HEK293 (cell line): ENCODE measurements at regions not wholly inside any gene's neighbourhood (a gene's known extent, or its start where the extent isn't known, plus 50 kb on each side); places are given as distances from the start of the nearest gene placed in this dataset.

ENCODE experiments used
- CTCF ChIA-PET: fragments of 350-600 bp; formaldehyde crosslinking; extraction: SDS; loops from one replicate; lab custom pipeline; 2021; ENCODE audit warnings: antibody characterized with exemption; lab: Yijun Ruan, JAX
- POLR2A ChIA-PET: fragments of 300-600 bp; formaldehyde crosslinking; extraction: SDS; loops from one replicate; lab custom pipeline; 2020; ENCODE audit warnings: antibody characterized with exemption, inconsistent platforms; lab: Yijun Ruan, JAX
- H3K27ac ChIP-seq: fragments of 200-500 bp; sonication (Bioruptor generic); 2 replicates; pipeline ENCODE4 v1.5.1; 2014; ENCODE audit warnings: low read depth, low read length, control low read depth, inconsistent platforms; ENCODE audit errors: extremely low read depth
- H3K36me3 ChIP-seq, 2 experiments: fragments of 200-500 bp in 1 of 2; sonication (Bioruptor generic) in 1 of 2; 1 replicate in 1 of 2; 2 replicates in 1 of 2; pipeline ENCODE4 v1.5.1; 2014 to 2017; ENCODE audit warnings: inconsistent platforms in 2 of 2, low read length in 2 of 2; ENCODE audit not compliant: control insufficient read depth in 2 of 2, insufficient read depth in 1 of 2
- H3K4me1 ChIP-seq: fragments of 200-500 bp; sonication (Bioruptor generic); 2 replicates; pipeline ENCODE4 v1.5.1; 2014; ENCODE audit warnings: mild to moderate bottlenecking, low read length, inconsistent platforms; ENCODE audit not compliant: control insufficient read depth, insufficient read depth
- H3K4me3 ChIP-seq: 2 replicates; pipeline ENCODE4 v1.5.1; 2011; ENCODE audit warnings: low read depth, mild to moderate bottlenecking, control low read depth, low read length, moderate library complexity
- H3K9me3 ChIP-seq: fragments of 200-500 bp; sonication (Bioruptor generic); 2 replicates; pipeline ENCODE4 v1.5.1; 2014; ENCODE audit warnings: low read depth, low read length, inconsistent platforms; ENCODE audit not compliant: control insufficient read depth, insufficient read depth
- KLF10 ChIP-seq: fragments of 450-650 bp; IDR thresholded peaks from 2 replicates; pipeline ENCODE4 v1.5.1; 2018; ENCODE audit warnings: missing biosample characterization, mild to moderate bottlenecking, missing genetic modification characterization
- KLF16 ChIP-seq: fragments of 450-650 bp; formaldehyde crosslinking; IDR thresholded peaks from 2 replicates; pipeline ENCODE4 v1.5.1; 2017; ENCODE audit warnings: missing biosample characterization, missing genetic modification characterization
- KLF9 ChIP-seq: fragments of 450-650 bp; formaldehyde crosslinking; IDR thresholded peaks from 2 replicates; pipeline ENCODE4 v1.5.1; 2016; ENCODE audit warnings: missing biosample characterization, missing genetic modification characterization, low read depth
- OVOL3 ChIP-seq: fragments of 450-650 bp; formaldehyde crosslinking; IDR thresholded peaks from 2 replicates; pipeline ENCODE4 v1.5.1; 2016; ENCODE audit warnings: missing biosample characterization, missing genetic modification characterization
- ZBTB7A ChIP-seq: fragments of 450-650 bp; formaldehyde crosslinking; IDR thresholded peaks from 2 replicates; pipeline ENCODE4 v1.5.1; 2016; ENCODE audit warnings: low read depth, missing biosample characterization, missing genetic modification characterization
- ZFP3 ChIP-seq: fragments of 450-650 bp; formaldehyde crosslinking; IDR thresholded peaks from 2 replicates; pipeline ENCODE4 v1.5.1; 2016; ENCODE audit warnings: low read depth, missing biosample characterization, missing genetic modification characterization
- ZNF138 ChIP-seq: fragments of 450-650 bp; formaldehyde crosslinking; IDR thresholded peaks from 2 replicates; pipeline ENCODE4 v1.5.1; 2016; ENCODE audit warnings: missing biosample characterization, missing genetic modification characterization, borderline replicate concordance
- ZNF335 ChIP-seq: fragments of 450-650 bp; formaldehyde crosslinking; conservative IDR thresholded peaks from 2 replicates; pipeline ENCODE4 v1.5.1; 2016; ENCODE audit warnings: missing biosample characterization, missing genetic modification characterization
- ZNF350 ChIP-seq: fragments of 450-650 bp; formaldehyde crosslinking; IDR thresholded peaks from 2 replicates; pipeline ENCODE4 v1.5.0; 2017; ENCODE audit warnings: missing biosample characterization, mild to moderate bottlenecking, missing genetic modification characterization
- ZNF366 ChIP-seq: fragments of 450-650 bp; formaldehyde crosslinking; conservative IDR thresholded peaks from 2 replicates; pipeline ENCODE4 v1.5.1; 2016; ENCODE audit warnings: missing biosample characterization, missing genetic modification characterization
- ZNF561 ChIP-seq: fragments of 450-650 bp; IDR thresholded peaks from 2 replicates; pipeline ENCODE4 v1.5.1; 2018; ENCODE audit warnings: missing biosample characterization, missing genetic modification characterization, borderline replicate concordance
- ZNF571 ChIP-seq: fragments of 450-650 bp; formaldehyde crosslinking; IDR thresholded peaks from 2 replicates; pipeline ENCODE4 v1.5.0; 2017; ENCODE audit warnings: missing biosample characterization, missing genetic modification characterization
- ZNF626 ChIP-seq: fragments of 450-650 bp; sonication (Bioruptor Pico); formaldehyde crosslinking; IDR thresholded peaks from 2 replicates; pipeline ENCODE4 v1.5.1; 2018; ENCODE audit warnings: missing biosample characterization, missing genetic modification characterization, inconsistent platforms
- TF ChIP-seq, protein P1 (sequence below): fragments of 450-650 bp; formaldehyde crosslinking; conservative IDR thresholded peaks from 2 replicates; pipeline ENCODE4 v1.5.1; 2016; ENCODE audit warnings: low read depth, missing biosample characterization, missing genetic modification characterization
- TF ChIP-seq, protein P2 (sequence below): fragments of 450-650 bp; formaldehyde crosslinking; IDR thresholded peaks from 2 replicates; pipeline ENCODE4 v1.5.1; 2017; ENCODE audit warnings: missing biosample characterization, missing genetic modification characterization
- TF ChIP-seq, protein P3 (sequence below): fragments of 450-650 bp; formaldehyde crosslinking; IDR thresholded peaks from 2 replicates; pipeline ENCODE4 v1.5.1; 2016; ENCODE audit warnings: missing biosample characterization, missing genetic modification characterization
- TF ChIP-seq, protein P4 (sequence below): fragments of 450-650 bp; formaldehyde crosslinking; IDR thresholded peaks from 2 replicates; pipeline ENCODE4 v1.5.1; 2016; ENCODE audit warnings: missing biosample characterization, missing genetic modification characterization
- TF ChIP-seq, protein P5 (sequence below): fragments of 450-650 bp; formaldehyde crosslinking; IDR thresholded peaks from 2 replicates; pipeline ENCODE4 v1.5.1; 2017; ENCODE audit warnings: missing biosample characterization, missing genetic modification characterization
- TF ChIP-seq, protein P6 (sequence below): fragments of 450-650 bp; formaldehyde crosslinking; IDR thresholded peaks from 2 replicates; pipeline ENCODE4 v1.5.1; 2016; ENCODE audit warnings: missing biosample characterization, missing genetic modification characterization, borderline replicate concordance

DNA sequence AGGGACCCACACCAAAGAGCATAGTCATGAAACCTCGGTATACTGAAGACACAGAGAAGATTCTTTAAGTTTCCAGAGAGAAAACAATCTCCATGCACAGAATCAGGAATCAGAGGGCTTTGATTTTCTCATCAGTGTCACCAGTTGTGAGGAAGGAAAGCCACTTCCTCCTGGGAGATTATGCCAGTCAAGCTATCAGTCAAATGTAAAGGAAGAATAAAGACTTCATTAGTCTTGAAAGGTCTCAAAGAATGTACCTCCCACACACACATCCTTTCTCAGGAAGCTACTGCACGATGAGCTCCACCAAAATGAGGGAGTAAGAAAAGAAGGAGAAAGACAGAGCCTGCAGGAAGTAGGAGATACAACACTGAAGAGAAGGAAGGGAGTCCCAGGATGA lies 486.3 kb downstream of the SHQ1 start (continued):
- TF ChIP-seq, protein P1, sequence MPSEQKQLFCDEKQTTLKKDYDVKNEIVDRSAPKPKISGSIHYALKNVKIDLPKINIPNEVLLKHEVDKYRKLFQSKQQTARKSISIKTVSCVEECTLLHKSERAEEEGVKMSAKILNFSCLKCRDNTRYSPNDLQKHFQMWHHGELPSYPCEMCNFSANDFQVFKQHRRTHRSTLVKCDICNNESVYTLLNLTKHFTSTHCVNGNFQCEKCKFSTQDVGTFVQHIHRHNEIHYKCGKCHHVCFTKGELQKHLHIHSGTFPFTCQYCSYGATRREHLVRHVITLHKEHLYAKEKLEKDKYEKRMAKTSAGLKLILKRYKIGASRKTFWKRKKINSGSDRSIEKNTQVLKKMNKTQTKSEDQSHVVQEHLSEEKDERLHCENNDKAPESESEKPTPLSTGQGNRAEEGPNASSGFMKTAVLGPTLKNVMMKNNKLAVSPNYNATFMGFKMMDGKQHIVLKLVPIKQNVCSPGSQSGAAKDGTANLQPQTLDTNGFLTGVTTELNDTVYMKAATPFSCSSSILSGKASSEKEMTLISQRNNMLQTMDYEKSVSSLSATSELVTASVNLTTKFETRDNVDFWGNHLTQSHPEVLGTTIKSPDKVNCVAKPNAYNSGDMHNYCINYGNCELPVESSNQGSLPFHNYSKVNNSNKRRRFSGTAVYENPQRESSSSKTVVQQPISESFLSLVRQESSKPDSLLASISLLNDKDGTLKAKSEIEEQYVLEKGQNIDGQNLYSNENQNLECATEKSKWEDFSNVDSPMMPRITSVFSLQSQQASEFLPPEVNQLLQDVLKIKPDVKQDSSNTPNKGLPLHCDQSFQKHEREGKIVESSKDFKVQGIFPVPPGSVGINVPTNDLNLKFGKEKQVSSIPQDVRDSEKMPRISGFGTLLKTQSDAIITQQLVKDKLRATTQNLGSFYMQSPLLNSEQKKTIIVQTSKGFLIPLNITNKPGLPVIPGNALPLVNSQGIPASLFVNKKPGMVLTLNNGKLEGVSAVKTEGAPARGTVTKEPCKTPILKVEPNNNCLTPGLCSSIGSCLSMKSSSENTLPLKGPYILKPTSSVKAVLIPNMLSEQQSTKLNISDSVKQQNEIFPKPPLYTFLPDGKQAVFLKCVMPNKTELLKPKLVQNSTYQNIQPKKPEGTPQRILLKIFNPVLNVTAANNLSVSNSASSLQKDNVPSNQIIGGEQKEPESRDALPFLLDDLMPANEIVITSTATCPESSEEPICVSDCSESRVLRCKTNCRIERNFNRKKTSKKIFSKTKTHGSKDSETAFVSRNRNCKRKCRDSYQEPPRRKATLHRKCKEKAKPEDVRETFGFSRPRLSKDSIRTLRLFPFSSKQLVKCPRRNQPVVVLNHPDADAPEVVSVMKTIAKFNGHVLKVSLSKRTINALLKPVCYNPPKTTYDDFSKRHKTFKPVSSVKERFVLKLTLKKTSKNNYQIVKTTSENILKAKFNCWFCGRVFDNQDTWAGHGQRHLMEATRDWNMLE, result no peak
- TF ChIP-seq ZNF350 (tag by site-specific recombination) (no peak), ZNF138 (no peak), ZNF626 (no peak), ZNF571 (tag by site-specific recombination) (no peak)
- TF ChIP-seq, protein P2, sequence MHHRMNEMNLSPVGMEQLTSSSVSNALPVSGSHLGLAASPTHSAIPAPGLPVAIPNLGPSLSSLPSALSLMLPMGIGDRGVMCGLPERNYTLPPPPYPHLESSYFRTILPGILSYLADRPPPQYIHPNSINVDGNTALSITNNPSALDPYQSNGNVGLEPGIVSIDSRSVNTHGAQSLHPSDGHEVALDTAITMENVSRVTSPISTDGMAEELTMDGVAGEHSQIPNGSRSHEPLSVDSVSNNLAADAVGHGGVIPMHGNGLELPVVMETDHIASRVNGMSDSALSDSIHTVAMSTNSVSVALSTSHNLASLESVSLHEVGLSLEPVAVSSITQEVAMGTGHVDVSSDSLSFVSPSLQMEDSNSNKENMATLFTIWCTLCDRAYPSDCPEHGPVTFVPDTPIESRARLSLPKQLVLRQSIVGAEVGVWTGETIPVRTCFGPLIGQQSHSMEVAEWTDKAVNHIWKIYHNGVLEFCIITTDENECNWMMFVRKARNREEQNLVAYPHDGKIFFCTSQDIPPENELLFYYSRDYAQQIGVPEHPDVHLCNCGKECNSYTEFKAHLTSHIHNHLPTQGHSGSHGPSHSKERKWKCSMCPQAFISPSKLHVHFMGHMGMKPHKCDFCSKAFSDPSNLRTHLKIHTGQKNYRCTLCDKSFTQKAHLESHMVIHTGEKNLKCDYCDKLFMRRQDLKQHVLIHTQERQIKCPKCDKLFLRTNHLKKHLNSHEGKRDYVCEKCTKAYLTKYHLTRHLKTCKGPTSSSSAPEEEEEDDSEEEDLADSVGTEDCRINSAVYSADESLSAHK, result no peak

DNA sequence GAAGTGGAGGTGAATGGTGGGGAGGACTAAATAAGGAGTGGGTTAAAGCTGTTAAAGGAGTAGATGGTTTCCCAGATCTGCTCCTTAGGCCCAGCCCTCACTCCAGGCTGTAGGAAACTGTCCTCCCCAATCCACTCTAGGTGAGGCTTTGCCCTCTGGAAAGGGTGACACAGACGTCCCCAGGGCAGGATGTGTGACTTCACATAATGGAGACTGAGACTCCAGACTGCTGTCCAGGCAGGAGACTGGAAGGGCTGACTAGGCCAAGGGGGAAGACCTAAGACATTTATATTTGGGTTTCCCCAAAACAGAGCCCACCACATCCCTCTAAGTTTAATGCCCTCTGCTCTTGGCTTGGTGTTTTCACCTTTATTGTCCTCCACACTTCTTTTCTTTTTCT lies 488.5 kb downstream of the SHQ1 start:
- Histone ChIP-seq H3K36me3 (no peaks in the 10 kb centered on the region), H3K4me3 (no peak overlapping the region), H3K27ac (no peak overlapping the region), H3K4me1 (no peaks in the 10 kb centered on the region), H3K9me3 (no peaks in the 10 kb centered on the region)
- ChIA-PET POLR2A (no interaction called here), CTCF (no interaction called here)
- TF ChIP-seq ZNF561 (tag by site-specific recombination), result no peak
- TF ChIP-seq, protein P3, sequence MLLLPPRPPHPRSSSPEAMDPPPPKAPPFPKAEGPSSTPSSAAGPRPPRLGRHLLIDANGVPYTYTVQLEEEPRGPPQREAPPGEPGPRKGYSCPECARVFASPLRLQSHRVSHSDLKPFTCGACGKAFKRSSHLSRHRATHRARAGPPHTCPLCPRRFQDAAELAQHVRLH (tag by site-specific recombination), result no peak
- no peak for TF ChIP-seq KLF16 (tag by site-specific recombination)
- TF ChIP-seq KLF9 (tag by site-specific recombination), result no peak
- TF ChIP-seq, protein P4, sequence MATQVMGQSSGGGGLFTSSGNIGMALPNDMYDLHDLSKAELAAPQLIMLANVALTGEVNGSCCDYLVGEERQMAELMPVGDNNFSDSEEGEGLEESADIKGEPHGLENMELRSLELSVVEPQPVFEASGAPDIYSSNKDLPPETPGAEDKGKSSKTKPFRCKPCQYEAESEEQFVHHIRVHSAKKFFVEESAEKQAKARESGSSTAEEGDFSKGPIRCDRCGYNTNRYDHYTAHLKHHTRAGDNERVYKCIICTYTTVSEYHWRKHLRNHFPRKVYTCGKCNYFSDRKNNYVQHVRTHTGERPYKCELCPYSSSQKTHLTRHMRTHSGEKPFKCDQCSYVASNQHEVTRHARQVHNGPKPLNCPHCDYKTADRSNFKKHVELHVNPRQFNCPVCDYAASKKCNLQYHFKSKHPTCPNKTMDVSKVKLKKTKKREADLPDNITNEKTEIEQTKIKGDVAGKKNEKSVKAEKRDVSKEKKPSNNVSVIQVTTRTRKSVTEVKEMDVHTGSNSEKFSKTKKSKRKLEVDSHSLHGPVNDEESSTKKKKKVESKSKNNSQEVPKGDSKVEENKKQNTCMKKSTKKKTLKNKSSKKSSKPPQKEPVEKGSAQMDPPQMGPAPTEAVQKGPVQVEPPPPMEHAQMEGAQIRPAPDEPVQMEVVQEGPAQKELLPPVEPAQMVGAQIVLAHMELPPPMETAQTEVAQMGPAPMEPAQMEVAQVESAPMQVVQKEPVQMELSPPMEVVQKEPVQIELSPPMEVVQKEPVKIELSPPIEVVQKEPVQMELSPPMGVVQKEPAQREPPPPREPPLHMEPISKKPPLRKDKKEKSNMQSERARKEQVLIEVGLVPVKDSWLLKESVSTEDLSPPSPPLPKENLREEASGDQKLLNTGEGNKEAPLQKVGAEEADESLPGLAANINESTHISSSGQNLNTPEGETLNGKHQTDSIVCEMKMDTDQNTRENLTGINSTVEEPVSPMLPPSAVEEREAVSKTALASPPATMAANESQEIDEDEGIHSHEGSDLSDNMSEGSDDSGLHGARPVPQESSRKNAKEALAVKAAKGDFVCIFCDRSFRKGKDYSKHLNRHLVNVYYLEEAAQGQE (tag by site-specific recombination), result no peak
- TF ChIP-seq ZBTB7A (tag by site-specific recombination), result no peak
- TF ChIP-seq, protein P5, sequence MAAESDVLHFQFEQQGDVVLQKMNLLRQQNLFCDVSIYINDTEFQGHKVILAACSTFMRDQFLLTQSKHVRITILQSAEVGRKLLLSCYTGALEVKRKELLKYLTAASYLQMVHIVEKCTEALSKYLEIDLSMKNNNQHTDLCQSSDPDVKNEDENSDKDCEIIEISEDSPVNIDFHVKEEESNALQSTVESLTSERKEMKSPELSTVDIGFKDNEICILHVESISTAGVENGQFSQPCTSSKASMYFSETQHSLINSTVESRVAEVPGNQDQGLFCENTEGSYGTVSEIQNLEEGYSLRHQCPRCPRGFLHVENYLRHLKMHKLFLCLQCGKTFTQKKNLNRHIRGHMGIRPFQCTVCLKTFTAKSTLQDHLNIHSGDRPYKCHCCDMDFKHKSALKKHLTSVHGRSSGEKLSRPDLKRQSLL, result no peak
- TF ChIP-seq ZFP3 (tag by site-specific recombination), result no peak
- no peak for TF ChIP-seq ZNF335 (tag by site-specific recombination)
- TF ChIP-seq KLF10 (tag by site-specific recombination), result no peak
- TF ChIP-seq, protein P6, sequence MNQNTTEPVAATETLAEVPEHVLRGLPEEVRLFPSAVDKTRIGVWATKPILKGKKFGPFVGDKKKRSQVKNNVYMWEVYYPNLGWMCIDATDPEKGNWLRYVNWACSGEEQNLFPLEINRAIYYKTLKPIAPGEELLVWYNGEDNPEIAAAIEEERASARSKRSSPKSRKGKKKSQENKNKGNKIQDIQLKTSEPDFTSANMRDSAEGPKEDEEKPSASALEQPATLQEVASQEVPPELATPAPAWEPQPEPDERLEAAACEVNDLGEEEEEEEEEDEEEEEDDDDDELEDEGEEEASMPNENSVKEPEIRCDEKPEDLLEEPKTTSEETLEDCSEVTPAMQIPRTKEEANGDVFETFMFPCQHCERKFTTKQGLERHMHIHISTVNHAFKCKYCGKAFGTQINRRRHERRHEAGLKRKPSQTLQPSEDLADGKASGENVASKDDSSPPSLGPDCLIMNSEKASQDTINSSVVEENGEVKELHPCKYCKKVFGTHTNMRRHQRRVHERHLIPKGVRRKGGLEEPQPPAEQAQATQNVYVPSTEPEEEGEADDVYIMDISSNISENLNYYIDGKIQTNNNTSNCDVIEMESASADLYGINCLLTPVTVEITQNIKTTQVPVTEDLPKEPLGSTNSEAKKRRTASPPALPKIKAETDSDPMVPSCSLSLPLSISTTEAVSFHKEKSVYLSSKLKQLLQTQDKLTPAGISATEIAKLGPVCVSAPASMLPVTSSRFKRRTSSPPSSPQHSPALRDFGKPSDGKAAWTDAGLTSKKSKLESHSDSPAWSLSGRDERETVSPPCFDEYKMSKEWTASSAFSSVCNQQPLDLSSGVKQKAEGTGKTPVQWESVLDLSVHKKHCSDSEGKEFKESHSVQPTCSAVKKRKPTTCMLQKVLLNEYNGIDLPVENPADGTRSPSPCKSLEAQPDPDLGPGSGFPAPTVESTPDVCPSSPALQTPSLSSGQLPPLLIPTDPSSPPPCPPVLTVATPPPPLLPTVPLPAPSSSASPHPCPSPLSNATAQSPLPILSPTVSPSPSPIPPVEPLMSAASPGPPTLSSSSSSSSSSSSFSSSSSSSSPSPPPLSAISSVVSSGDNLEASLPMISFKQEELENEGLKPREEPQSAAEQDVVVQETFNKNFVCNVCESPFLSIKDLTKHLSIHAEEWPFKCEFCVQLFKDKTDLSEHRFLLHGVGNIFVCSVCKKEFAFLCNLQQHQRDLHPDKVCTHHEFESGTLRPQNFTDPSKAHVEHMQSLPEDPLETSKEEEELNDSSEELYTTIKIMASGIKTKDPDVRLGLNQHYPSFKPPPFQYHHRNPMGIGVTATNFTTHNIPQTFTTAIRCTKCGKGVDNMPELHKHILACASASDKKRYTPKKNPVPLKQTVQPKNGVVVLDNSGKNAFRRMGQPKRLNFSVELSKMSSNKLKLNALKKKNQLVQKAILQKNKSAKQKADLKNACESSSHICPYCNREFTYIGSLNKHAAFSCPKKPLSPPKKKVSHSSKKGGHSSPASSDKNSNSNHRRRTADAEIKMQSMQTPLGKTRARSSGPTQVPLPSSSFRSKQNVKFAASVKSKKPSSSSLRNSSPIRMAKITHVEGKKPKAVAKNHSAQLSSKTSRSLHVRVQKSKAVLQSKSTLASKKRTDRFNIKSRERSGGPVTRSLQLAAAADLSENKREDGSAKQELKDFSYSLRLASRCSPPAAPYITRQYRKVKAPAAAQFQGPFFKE (tag by site-specific recombination), result no peak
- TF ChIP-seq ZNF366 (tag by site-specific recombination), result no peak
- no peak for TF ChIP-seq OVOL3 (tag by site-specific recombination)
